Neural cell (in vitro differentiated cells): ENCODE measurements at regions not wholly inside any gene's neighbourhood (a gene's known extent, or its start where the extent isn't known, plus 50 kb on each side); places are given as distances from the start of the nearest gene placed in this dataset.

ENCODE experiments used
- H2AFZ ChIP-seq: fragments of 200-600, 300-800 bp; sonication (generic), shearing (Covaris generic); 2 replicates; pipeline ENCODE4 v1.6.0; 2014; ENCODE audit warnings: low read depth, mild to moderate bottlenecking, antibody characterized with exemption, low read length, moderate library complexity
- H3F3A ChIP-seq: fragments of 200-600 bp; shearing (Covaris generic); 2 replicates; pipeline ENCODE4 v1.6.1; 2016; ENCODE audit warnings: mild to moderate bottlenecking, moderate library complexity, mixed read lengths, antibody characterized with exemption, low read length; ENCODE audit not compliant: insufficient read depth, poor library complexity, severe bottlenecking
- H3K27ac ChIP-seq: fragments of 200-600, 300-800 bp; sonication (generic), shearing (Covaris generic); 2 replicates; pipeline ENCODE4 v1.5.1; 2014; ENCODE audit warnings: mild to moderate bottlenecking, low read length, moderate library complexity
- H3K27me3 ChIP-seq: fragments of 300-800, 200-600 bp; sonication (generic), shearing (Covaris generic); 2 replicates; pipeline ENCODE4 v1.6.0; 2014; ENCODE audit warnings: mild to moderate bottlenecking, low read depth, low read length, moderate library complexity; ENCODE audit not compliant: insufficient read depth
- H3K36me3 ChIP-seq: fragments of 300-800, 200-600 bp; sonication (generic), shearing (Covaris generic); 2 replicates; pipeline ENCODE4 v1.5.1; 2014; ENCODE audit warnings: mild to moderate bottlenecking, antibody characterized with exemption, low read length, moderate library complexity; ENCODE audit not compliant: insufficient read depth
- H3K4me2 ChIP-seq: fragments of 300-800, 200-600 bp; sonication (generic), shearing (Covaris generic); 2 replicates; pipeline ENCODE4 v1.6.0; 2014; ENCODE audit warnings: mild to moderate bottlenecking, low read length
- H3K4me3 ChIP-seq: fragments of 300-800, 200-600 bp; sonication (generic), shearing (Covaris generic); 2 replicates; pipeline ENCODE4 v1.5.1; 2014; ENCODE audit warnings: mild to moderate bottlenecking, low read length, moderate library complexity
- H3K79me2 ChIP-seq: fragments of 200-600 bp; shearing (Covaris generic); replicated peaks from 2 replicates; pipeline ENCODE4 v1.6.0; 2014; ENCODE audit warnings: mild to moderate bottlenecking, low read length, moderate library complexity; ENCODE audit not compliant: insufficient read depth
- H3K9ac ChIP-seq: fragments of 300-800, 200-600 bp; sonication (generic), shearing (Covaris generic); 2 replicates; pipeline ENCODE4 v1.6.1; 2016; ENCODE audit warnings: mild to moderate bottlenecking, low read length, mixed read lengths
- H3K9me2 ChIP-seq: fragments of 200-600 bp; shearing (Covaris generic); 2 replicates; pipeline ENCODE4 v1.6.1; 2016; ENCODE audit warnings: mild to moderate bottlenecking, low read length, mixed read lengths; ENCODE audit not compliant: insufficient read depth
- H3K9me3 ChIP-seq: fragments of 200-600, 300-800 bp; sonication (generic), shearing (Covaris generic); 2 replicates; pipeline ENCODE4 v1.6.1; 2016; ENCODE audit warnings: mild to moderate bottlenecking, mixed run types, low read length, moderate library complexity, mixed read lengths
- H4K20me1 ChIP-seq: fragments of 200-600 bp; shearing (Covaris generic); 2 replicates; pipeline ENCODE4 v1.6.1; 2016; ENCODE audit warnings: mild to moderate bottlenecking, mixed run types; ENCODE audit not compliant: insufficient read depth
- CTCF ChIP-seq: fragments of 450-650 bp; IDR thresholded peaks from 2 replicates; pipeline ENCODE4 v1.5.1; 2014; ENCODE audit warnings: antibody characterized with exemption, mild to moderate bottlenecking, moderate library complexity; ENCODE audit not compliant: poor library complexity, severe bottlenecking
- EP300 ChIP-seq: fragments of 450-650 bp; conservative IDR thresholded peaks from 2 replicates; pipeline ENCODE4 v1.6.1; 2014; ENCODE audit warnings: antibody characterized with exemption, mild to moderate bottlenecking, moderate library complexity; ENCODE audit not compliant: poor library complexity, severe bottlenecking
- EZH2 ChIP-seq: fragments of 200-600, 300-800 bp; shearing (Covaris generic), sonication (generic); IDR thresholded peaks from 2 replicates; pipeline ENCODE4 v1.6.1; 2014; ENCODE audit warnings: antibody characterized with exemption, low read length, borderline replicate concordance, mild to moderate bottlenecking; ENCODE audit not compliant: insufficient read depth, poor library complexity, severe bottlenecking
- MXI1 ChIP-seq: fragments of 450-650 bp; conservative IDR thresholded peaks from 2 replicates; pipeline ENCODE4 v1.6.1; 2014; ENCODE audit warnings: antibody characterized with exemption, mild to moderate bottlenecking; ENCODE audit not compliant: poor library complexity, severe bottlenecking
- POLR2AphosphoS5 ChIP-seq: IDR thresholded peaks from 2 replicates; pipeline ENCODE4 v1.6.1; 2012
- RAD21 ChIP-seq: fragments of 450-650 bp; conservative IDR thresholded peaks from 2 replicates; pipeline ENCODE4 v1.6.1; 2014; ENCODE audit warnings: antibody characterized with exemption, mild to moderate bottlenecking, moderate library complexity
- REST ChIP-seq: IDR thresholded peaks from 2 replicates; pipeline ENCODE4 v1.6.1; 2012; ENCODE audit warnings: borderline replicate concordance
- SMC3 ChIP-seq: fragments of 450-650 bp; conservative IDR thresholded peaks from 2 replicates; pipeline ENCODE4 v1.6.1; 2014; ENCODE audit warnings: antibody characterized with exemption, mild to moderate bottlenecking, moderate library complexity; ENCODE audit not compliant: poor library complexity
- TAF1 ChIP-seq: IDR thresholded peaks from 2 replicates; pipeline ENCODE4 v1.6.1; 2012; ENCODE audit warnings: low read depth

DNA sequence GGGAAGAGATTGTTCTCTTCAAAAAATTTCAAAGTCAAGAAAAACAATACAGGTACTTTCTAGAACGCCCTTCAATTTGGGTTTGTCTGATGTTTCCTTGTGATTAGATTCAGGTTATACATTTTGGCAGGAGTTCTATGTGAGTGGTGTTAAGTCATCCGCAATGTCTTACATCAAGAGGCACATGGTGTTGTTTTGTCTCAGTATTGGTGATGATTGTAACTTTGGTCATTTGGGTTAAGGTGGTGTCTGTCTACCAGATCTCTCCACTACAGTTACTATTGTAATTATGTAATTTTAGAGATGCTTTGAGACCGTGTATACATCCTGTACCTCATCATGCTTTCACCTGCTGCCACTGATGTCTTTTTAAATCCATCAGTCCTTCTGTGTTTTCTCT is 60.3 kb downstream of the TET3 start:
- H4K20me1 ChIP-seq, result peaks cover 14% of the 10 kb centered on the region

GRCh38 chr2:74045454-74045853 is 60.7 kb downstream of the TET3 start:
- no peak overlapping the region for H3K4me2 ChIP-seq

More for the DNA sequence above, 60.3 kb downstream of the TET3 start:
- peaks cover 6% of the 10 kb centered on the region for H3K36me3 ChIP-seq
- no peak overlapping the region for H3K9ac ChIP-seq
- no peak overlapping the region for H3K4me3 ChIP-seq
- H3K79me2 ChIP-seq, result peaks cover 55% of the 10 kb centered on the region
- H3K9me3 ChIP-seq, result no peaks in the 10 kb centered on the region
- no peak overlapping the region for H3K4me2 ChIP-seq
- H3K27me3 ChIP-seq, result no peaks in the 10 kb centered on the region
- TF ChIP-seq SMC3, result no peak
- TF ChIP-seq MXI1, result no peak
- no peak for TF ChIP-seq RAD21
- no peak for TF ChIP-seq EP300
- H2AFZ ChIP-seq, result no peak overlapping the region
- H3F3A ChIP-seq, result no peaks in the 10 kb centered on the region
- H3K9me2 ChIP-seq, result no peaks in the 10 kb centered on the region
- no peak overlapping the region for H3K27ac ChIP-seq

More at GRCh38 chr2:74045454-74045853, 60.7 kb downstream of the TET3 start:
- no peaks in the 10 kb centered on the region for H3F3A ChIP-seq
- H3K9me3 ChIP-seq, result no peaks in the 10 kb centered on the region
- no peak overlapping the region for H3K4me3 ChIP-seq
- H3K27me3 ChIP-seq, result no peaks in the 10 kb centered on the region
- peaks cover 51% of the 10 kb centered on the region for H3K79me2 ChIP-seq
- H3K27ac ChIP-seq, result no peak overlapping the region
- no peak overlapping the region for H3K9ac ChIP-seq
- no peak overlapping the region for H2AFZ ChIP-seq
- peaks cover 6% of the 10 kb centered on the region for H3K36me3 ChIP-seq
- peaks cover 16% of the 10 kb centered on the region for H4K20me1 ChIP-seq
- TF ChIP-seq POLR2AphosphoS5, result no peak
- no peak for TF ChIP-seq RAD21
- TF ChIP-seq EZH2, result no peak
- no peak for TF ChIP-seq CTCF
- no peak for TF ChIP-seq TAF1
- TF ChIP-seq REST, result no peak
- no peak for TF ChIP-seq EP300
- no peak for TF ChIP-seq MXI1
- no peak for TF ChIP-seq SMC3
- no peaks in the 10 kb centered on the region for H3K9me2 ChIP-seq
